K562 (cell line): ENCODE measurements at regions not wholly inside any gene's neighbourhood (a gene's known extent, or its start where the extent isn't known, plus 50 kb on each side); places are given as distances from the start of the nearest gene placed in this dataset.
A peak's percentile ranks its signal among the peaks of the same experiment; 100 is the strongest.

Experiments
- ATAC-seq: fragments of 200-7000 bp; cut with Tn5 transposase; 3 replicates; pipeline ENCODE4 v1.9.1; 2020; ENCODE audit warnings: moderate library complexity
- BruUV-seq: library from RNA; stranded (reverse); fragments of 400-500 nt; replicated peaks from 2 replicates; lab custom pipeline; 2021; lab: Mats Ljungman, UMichigan
- CTCF ChIA-PET: fragments of 300-600 bp; formaldehyde crosslinking; extraction: SDS; loops from one replicate; lab custom pipeline; 2021; ENCODE audit warnings: low intra/inter-chr PET ratio; lab: Yijun Ruan, JAX
- POLR2A ChIA-PET: fragments of 300-600, 350-650 bp; sonication (Branson Sonifier 250); formaldehyde crosslinking; extraction: SDS; loops from one replicate; lab custom pipeline; 2021; ENCODE audit warnings: antibody characterized with exemption, inconsistent platforms; lab: Yijun Ruan, JAX
- DNase-seq, 4 experiments: peaks; one replicate each; pipeline versions ENCODE4 v3.0.0 to v3.0.0-alpha.2; 2011 to 2018; ENCODE audit warnings: low spot score in 3 of 4, mixed read lengths in 3 of 4; ENCODE audit errors: extremely low read depth in 1 of 4
- FAIRE-seq: peaks from 2 replicates; lab custom pipeline; 2011; peaks lifted over from hg19 to GRCh38; lab: Jason Lieb, UNC
- H2AFZ ChIP-seq: 2 replicates; pipeline ENCODE4 v1.6.0; 2011; ENCODE audit warnings: low read depth, low read length, control low read depth, inconsistent platforms
- H3K27ac ChIP-seq: fragments of 200-600 bp; 3 replicates; pipeline ENCODE4 v1.8.0; 2011; ENCODE audit warnings: low read depth, mild to moderate bottlenecking, control low read depth, inconsistent platforms, low read length, moderate library complexity, mixed read lengths; ENCODE audit errors: extremely low read depth
- H3K27me3 ChIP-seq, 2 experiments: fragments of 300-600 bp in 1 of 2; 2 replicates in 1 of 2; 3 replicates in 1 of 2; pipeline versions ENCODE4 v1.6.0 to v1.8.0; 2011; ENCODE audit warnings: inconsistent platforms in 2 of 2, low read length in 2 of 2, mild to moderate bottlenecking in 1 of 2, mixed read lengths in 1 of 2, moderate library complexity in 1 of 2; ENCODE audit not compliant: control insufficient read depth in 2 of 2, insufficient read depth in 2 of 2
- H3K36me3 ChIP-seq: fragments of 300-600 bp; 3 replicates; pipeline ENCODE4 v1.8.0; 2011; ENCODE audit warnings: mild to moderate bottlenecking, low read length, inconsistent platforms; ENCODE audit not compliant: control insufficient read depth, insufficient read depth
- H3K4me1 ChIP-seq, 2 experiments: fragments of 200-600 bp in 1 of 2; replicated peaks in 1 of 2; 2 replicates in 1 of 2; 3 replicates in 1 of 2; pipeline versions ENCODE4 v1.5.1 to v1.8.0; 2011; ENCODE audit warnings: inconsistent platforms in 2 of 2, low read length in 2 of 2, mild to moderate bottlenecking in 1 of 2, mixed read lengths in 1 of 2, moderate library complexity in 1 of 2; ENCODE audit not compliant: control insufficient read depth in 2 of 2, insufficient read depth in 2 of 2
- H3K4me2 ChIP-seq: 2 replicates; pipeline ENCODE4 v1.6.1; 2011; ENCODE audit warnings: low read length, control low read depth, inconsistent platforms, mixed read lengths; ENCODE audit not compliant: insufficient read depth
- H3K4me3 ChIP-seq: fragments of 200-600 bp; sonication (generic), shearing (Covaris generic); 2 replicates; pipeline ENCODE4 v1.5.1; 2016; ENCODE audit warnings: control low read depth, inconsistent platforms
- H3K79me2 ChIP-seq: fragments of 200-600 bp; 3 replicates; pipeline ENCODE4 v1.8.0; 2011; ENCODE audit warnings: low read length, inconsistent platforms; ENCODE audit not compliant: control insufficient read depth, insufficient read depth
- H3K9ac ChIP-seq, 2 experiments: 2 replicates each; pipeline versions ENCODE4 v1.6.0 to v1.6.1; 2011; ENCODE audit warnings: low read depth in 2 of 2, low read length in 2 of 2, control low read depth in 1 of 2, inconsistent platforms in 1 of 2, mild to moderate bottlenecking in 1 of 2, mixed read lengths in 1 of 2; ENCODE audit not compliant: insufficient read depth in 1 of 2
- H3K9me1 ChIP-seq: one replicate; pipeline ENCODE4 v1.6.0; 2011; ENCODE audit warnings: inconsistent platforms, mild to moderate bottlenecking, low read length, moderate library complexity; ENCODE audit not compliant: control insufficient read depth, insufficient read depth
- H3K9me3 ChIP-seq: replicated peaks from 2 replicates; pipeline ENCODE4 v1.5.1; 2011; ENCODE audit warnings: low read depth, low read length, inconsistent platforms; ENCODE audit not compliant: control insufficient read depth, insufficient read depth
- H4K20me1 ChIP-seq: replicated peaks from 2 replicates; pipeline ENCODE4 v1.6.1; 2011; ENCODE audit warnings: low read length, inconsistent platforms, mixed read lengths; ENCODE audit not compliant: control insufficient read depth, insufficient read depth
- EZH2 ChIP-seq: IDR thresholded peaks from 2 replicates; pipeline ENCODE4 v1.6.1; 2012; ENCODE audit warnings: low read depth, mild to moderate bottlenecking, inconsistent platforms, low read length, borderline replicate concordance
- GABPB1 ChIP-seq: sonication (generic); formaldehyde crosslinking; IDR thresholded peaks from 2 replicates; pipeline ENCODE4 v1.8.0; 2022; ENCODE audit warnings: mild to moderate bottlenecking, missing genetic modification reagents
- NR0B1 ChIP-seq: fragments of 450-650 bp; IDR thresholded peaks from one replicate; pipeline ENCODE4 v1.6.1; 2018; ENCODE audit warnings: mild to moderate bottlenecking, moderate library complexity; ENCODE audit not compliant: partially characterized antibody
- STAG1 ChIP-seq: sonication (generic); formaldehyde crosslinking; IDR thresholded peaks from 2 replicates; pipeline ENCODE4 v1.5.0; 2020; ENCODE audit warnings: missing genetic modification reagents, borderline replicate concordance
- TCF3 ChIP-seq: sonication (generic); formaldehyde crosslinking; IDR thresholded peaks from 2 replicates; pipeline ENCODE4 v1.4.0; 2020; ENCODE audit warnings: mild to moderate bottlenecking, missing genetic modification reagents
- TRIM28 ChIP-seq: fragments of 450-650 bp; IDR thresholded peaks from 2 replicates; pipeline ENCODE4 v1.6.1; 2017
- ZNF121 ChIP-seq: sonication (generic); formaldehyde crosslinking; conservative IDR thresholded peaks from 2 replicates; pipeline ENCODE4 v1.8.0; 2022; ENCODE audit warnings: missing genetic modification reagents
- WGBS: fragments of 100-300 bp; shearing (Covaris generic); methylation state at CpG from one replicate; pipeline ENCODE4 v1.1.6; 2016; ENCODE audit warnings: low coverage, mixed read lengths; ENCODE audit not compliant: insufficient coverage; ENCODE audit errors: missing lambda C conversion rate; 5-methylcytosine and 5-hydroxymethylcytosine counted together
- in situ Hi-C: fragments of 300-500 bp; cut with MboI; formaldehyde crosslinking; loops from 4 replicates; pipeline ENCODE4 v1.15.0; 2018; ENCODE audit warnings: inconsistent platforms, mixed read lengths
- intact Hi-C: fragments of 100-400 bp; cut with micrococcal nuclease; formaldehyde crosslinking; loops from 2 replicates; pipeline ENCODE4 v1.14.2; 2022
- TF ChIP-seq, protein P1 (sequence below): sonication (generic); formaldehyde crosslinking; IDR thresholded peaks from 2 replicates; pipeline ENCODE4 v1.8.1; 2022; ENCODE audit warnings: missing genetic modification reagents
- TF ChIP-seq, protein P2 (sequence below): fragments of 250-450 bp; sonication (Bioruptor Pico); IDR thresholded peaks from 2 replicates; pipeline ENCODE4 v1.5.0; 2021

DNA sequence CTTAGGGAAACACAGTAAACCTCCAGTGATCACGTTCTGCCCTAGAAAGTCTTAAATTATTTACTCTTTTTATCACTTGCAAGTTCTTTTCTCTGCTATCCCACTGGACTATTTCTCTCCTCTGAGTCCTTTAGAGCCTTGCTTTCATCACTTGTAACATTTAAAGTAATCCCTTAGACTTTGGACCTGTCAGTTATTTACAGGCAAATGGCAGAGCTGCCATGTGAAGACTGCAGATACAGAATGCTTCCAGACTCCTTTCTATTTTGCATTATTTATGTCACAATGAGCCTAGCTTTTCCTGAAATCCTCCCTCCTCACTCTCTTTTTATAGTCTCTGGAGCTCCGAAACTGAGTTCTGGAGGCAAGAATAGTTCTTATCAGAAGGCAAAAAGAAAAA lies 325.6 kb upstream of the TRIB2 start:
- FAIRE-seq = no peak
- no peaks in the 10 kb centered on the region for H3K9me1 ChIP-seq
- H3K9ac ChIP-seq = no peak overlapping the region
- no peak overlapping the region for H3K4me2 ChIP-seq
- DNase-seq = no peak
- H3K9me3 ChIP-seq = no peaks in the 10 kb centered on the region
- 41% methylated on average over 2 of the region's 2 CpGs for WGBS
- no peaks in the 10 kb centered on the region for H3K27me3 ChIP-seq
- H4K20me1 ChIP-seq = no peaks in the 10 kb centered on the region
- no peak overlapping the region for H3K27ac ChIP-seq
- ATAC-seq = no peak
- in situ Hi-C loops = no loop called here
- H3K4me1 ChIP-seq = peaks cover 0 to 4% of the 10 kb centered on the region in 2 experiments; a peak in 1 of 5 replicates
- POLR2A ChIA-PET = no interaction called here
- H3K79me2 ChIP-seq = no peaks in the 10 kb centered on the region
- no peak for TF ChIP-seq ZNF121 (CRISPR knock-in tag)
- TF ChIP-seq TCF3 (CRISPR knock-in tag) = peak; percentile 37; the same call in 1 of the 2 replicates
- TF ChIP-seq, all 486 proteins: peak for 1
- no peak overlapping the region for H2AFZ ChIP-seq
- no peaks in the 10 kb centered on the region for H3K36me3 ChIP-seq
- CTCF ChIA-PET = no interaction called here
- intact Hi-C loops = no loop called here
- BruUV-seq = no TSS peak
- no peak overlapping the region for H3K4me3 ChIP-seq

DNA sequence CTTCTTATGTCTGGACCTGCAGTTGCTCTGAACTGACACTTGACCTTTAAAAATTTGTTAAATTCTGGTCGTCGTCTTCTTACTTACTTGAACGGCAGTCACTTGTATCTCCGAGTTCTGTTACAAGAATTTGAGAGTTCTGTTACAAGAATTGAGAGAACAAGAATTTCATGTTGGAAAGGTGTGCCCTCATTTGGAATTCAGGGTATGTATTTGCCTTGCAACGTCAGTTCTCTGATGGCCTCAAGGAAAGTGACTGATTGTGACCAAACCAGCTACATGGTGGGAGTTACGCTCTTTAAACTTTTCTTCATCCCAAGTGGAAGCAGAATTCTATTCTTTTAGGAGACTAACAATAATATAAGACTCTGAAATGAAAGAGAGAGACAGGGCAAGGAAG lies 320.0 kb upstream of the TRIB2 start:
- no peak for DNase-seq
- no TSS peak for BruUV-seq
- H3K27me3 ChIP-seq = no peaks in the 10 kb centered on the region
- no peaks in the 10 kb centered on the region for H3K9me1 ChIP-seq
- no peaks in the 10 kb centered on the region; the same call in none of the 2 replicates for H3K9me3 ChIP-seq
- no peak overlapping the region for H3K4me2 ChIP-seq
- no peaks in the 10 kb centered on the region; a peak in 2 of 5 replicates for H3K4me1 ChIP-seq
- CTCF ChIA-PET = no interaction called here
- no peaks in the 10 kb centered on the region for H4K20me1 ChIP-seq
- H3K27ac ChIP-seq = no peak overlapping the region
- no peak overlapping the region for H3K4me3 ChIP-seq
- WGBS = 77% methylated on average over 5 of the region's 6 CpGs
- H3K9ac ChIP-seq = no peak overlapping the region
- FAIRE-seq = no peak
- TF ChIP-seq EZH2 (no peak), STAG1 (CRISPR knock-in tag) (no peak), TRIM28 (no peak), NR0B1 (no peak), GABPB1 (no peak)
- TF ChIP-seq, protein P1, sequence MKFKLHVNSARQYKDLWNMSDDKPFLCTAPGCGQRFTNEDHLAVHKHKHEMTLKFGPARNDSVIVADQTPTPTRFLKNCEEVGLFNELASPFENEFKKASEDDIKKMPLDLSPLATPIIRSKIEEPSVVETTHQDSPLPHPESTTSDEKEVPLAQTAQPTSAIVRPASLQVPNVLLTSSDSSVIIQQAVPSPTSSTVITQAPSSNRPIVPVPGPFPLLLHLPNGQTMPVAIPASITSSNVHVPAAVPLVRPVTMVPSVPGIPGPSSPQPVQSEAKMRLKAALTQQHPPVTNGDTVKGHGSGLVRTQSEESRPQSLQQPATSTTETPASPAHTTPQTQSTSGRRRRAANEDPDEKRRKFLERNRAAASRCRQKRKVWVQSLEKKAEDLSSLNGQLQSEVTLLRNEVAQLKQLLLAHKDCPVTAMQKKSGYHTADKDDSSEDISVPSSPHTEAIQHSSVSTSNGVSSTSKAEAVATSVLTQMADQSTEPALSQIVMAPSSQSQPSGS (CRISPR knock-in tag) = no peak
- TF ChIP-seq, protein P2, sequence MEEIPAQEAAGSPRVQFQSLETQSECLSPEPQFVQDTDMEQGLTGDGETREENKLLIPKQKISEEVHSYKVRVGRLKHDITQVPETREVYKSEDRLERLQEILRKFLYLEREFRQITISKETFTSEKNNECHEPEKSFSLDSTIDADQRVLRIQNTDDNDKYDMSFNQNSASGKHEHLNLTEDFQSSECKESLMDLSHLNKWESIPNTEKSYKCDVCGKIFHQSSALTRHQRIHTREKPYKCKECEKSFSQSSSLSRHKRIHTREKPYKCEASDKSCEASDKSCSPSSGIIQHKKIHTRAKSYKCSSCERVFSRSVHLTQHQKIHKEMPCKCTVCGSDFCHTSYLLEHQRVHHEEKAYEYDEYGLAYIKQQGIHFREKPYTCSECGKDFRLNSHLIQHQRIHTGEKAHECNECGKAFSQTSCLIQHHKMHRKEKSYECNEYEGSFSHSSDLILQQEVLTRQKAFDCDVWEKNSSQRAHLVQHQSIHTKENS (CRISPR knock-in tag) = no peak
- no peaks in the 10 kb centered on the region for H3K79me2 ChIP-seq
- H3K36me3 ChIP-seq = no peaks in the 10 kb centered on the region
- POLR2A ChIA-PET = no interaction called here
- in situ Hi-C loops (no loop called here), intact Hi-C loops (no loop called here)
- H2AFZ ChIP-seq = no peak overlapping the region
- ATAC-seq = no peak
